CD4-positive, alpha-beta T cell (primary cell): ENCODE measurements at regions not wholly inside any gene's neighbourhood (a gene's known extent, or its start where the extent isn't known, plus 50 kb on each side); places are given as distances from the start of the nearest gene placed in this dataset.

Experiments
- ATAC-seq: fragments of 200-7000 bp; cut with Tn5 transposase; one replicate; pipeline ENCODE4 v1.10.0; 2022; ENCODE audit warnings: mild to moderate bottlenecking; ENCODE audit not compliant: poor library complexity
- CTCF ChIA-PET: fragments of 350-600 bp; sonication (Branson Sonifier 250); formaldehyde crosslinking; loops from one replicate; lab custom pipeline; 2021; ENCODE audit warnings: antibody characterized with exemption, inconsistent platforms; lab: Charles Lee
- POLR2A ChIA-PET: fragments of 350-600 bp; sonication (Branson Sonifier 250); formaldehyde crosslinking; loops from one replicate; lab custom pipeline; 2021; ENCODE audit warnings: antibody characterized with exemption, inconsistent platforms; lab: Charles Lee
- DNase-seq, 14 experiments: peaks; one replicate each; pipeline ENCODE4 v3.0.0-alpha.2; 2013 to 2020; ENCODE audit warnings: mixed read lengths in 2 of 14
- H3K27ac ChIP-seq, 2 donors: one replicate each; pipeline versions ENCODE4 v1.5.1 to v1.7.0; 2013; ENCODE audit warnings: low read length in 2 of 2, low read depth in 1 of 2, mild to moderate bottlenecking in 1 of 2
- H3K27me3 ChIP-seq, 2 experiments: 1 replicate in 1 of 2; 2 replicates in 1 of 2; pipeline versions ENCODE4 v1.6.1 to v1.7.0; 2013; ENCODE audit warnings: low read length in 2 of 2, control low read depth in 1 of 2, mild to moderate bottlenecking in 1 of 2, moderate library complexity in 1 of 2; ENCODE audit not compliant: insufficient read depth in 2 of 2, control insufficient read depth in 1 of 2
- H3K36me3 ChIP-seq: one replicate; pipeline ENCODE4 v1.6.1; 2013; ENCODE audit warnings: low read length, control low read depth; ENCODE audit not compliant: insufficient read depth
- H3K4me1 ChIP-seq: one replicate; pipeline ENCODE4 v1.6.1; 2013; ENCODE audit warnings: low read length, control low read depth; ENCODE audit not compliant: insufficient read depth
- H3K4me3 ChIP-seq: one replicate; pipeline ENCODE4 v1.5.1; 2013; ENCODE audit warnings: mild to moderate bottlenecking, low read length, moderate library complexity
- H3K9me3 ChIP-seq, 2 experiments: 1 replicate in 1 of 2; 2 replicates in 1 of 2; pipeline versions ENCODE4 v1.6.1 to v1.7.0; 2013; ENCODE audit warnings: low read length in 2 of 2, mild to moderate bottlenecking in 2 of 2, control low read depth in 1 of 2, moderate library complexity in 1 of 2; ENCODE audit not compliant: control insufficient read depth in 1 of 2, insufficient read depth in 1 of 2
- H3K27ac Mint-ChIP-seq: one replicate; pipeline ENCODE4 v1.8.0; 2020; ENCODE audit warnings: mixed read lengths
- H3K27me3 Mint-ChIP-seq: one replicate; pipeline ENCODE4 v1.8.0; 2021; ENCODE audit warnings: mixed read lengths
- H3K36me3 Mint-ChIP-seq: one replicate; pipeline ENCODE4 v1.8.0; 2021; ENCODE audit warnings: low read depth, mixed read lengths
- H3K4me1 Mint-ChIP-seq: one replicate; pipeline ENCODE4 v1.8.0; 2021; ENCODE audit warnings: low read depth, mixed read lengths
- H3K4me3 Mint-ChIP-seq: one replicate; pipeline ENCODE4 v1.8.0; 2020; ENCODE audit warnings: mild to moderate bottlenecking, mixed read lengths
- H3K9me3 Mint-ChIP-seq: one replicate; pipeline ENCODE4 v1.8.0; 2020; ENCODE audit warnings: mixed read lengths
- CTCF ChIP-seq: fragments of 200-600 bp; IDR thresholded peaks from one replicate; pipeline ENCODE4 v1.8.0; 2022; ENCODE audit warnings: antibody characterized with exemption, mild to moderate bottlenecking
- intact Hi-C, 2 experiments: fragments of 100-400 bp; cut with DNase I in 1 of 2; cut with micrococcal nuclease in 1 of 2; formaldehyde crosslinking; loops; one replicate each; pipeline versions ENCODE4 v1.15.1 to v1.9.0; 2023 to 2025; cut with DNase I, micrococcal nuclease

- Mint-ChIP-seq H3K4me3 (no peak overlapping the region), H3K27me3 (no peaks in the 10 kb centered on the region), H3K9me3 (no peaks in the 10 kb centered on the region), H3K36me3 (no peaks in the 10 kb centered on the region), H3K4me1 (no peaks in the 10 kb centered on the region), H3K27ac (no peak overlapping the region)
- peaks cover 0 to 19% of the 10 kb centered on the region in 2 experiments for H3K9me3 ChIP-seq
- H3K36me3 ChIP-seq = no peaks in the 10 kb centered on the region
- TF ChIP-seq CTCF = no peak
- ChIA-PET POLR2A (no interaction called here), CTCF (no interaction called here)
- no peak for DNase-seq
- H3K4me1 ChIP-seq = no peaks in the 10 kb centered on the region
- no peak for ATAC-seq
- no peaks in the 10 kb centered on the region for H3K27me3 ChIP-seq
- intact Hi-C loops = loop anchor here in 1 of 2 experiments (5.0 kb wide), 1 partner anchor 473 kb away; no protein-coding TSS in a partner anchor
- H3K27ac ChIP-seq = no peak overlapping the region
- no peak overlapping the region for H3K4me3 ChIP-seq
Observed at GRCh38 chr7:84450772-84451171, 256.2 kb upstream of the SEMA3A start.

- CTCF ChIA-PET = no interaction called here
- Mint-ChIP-seq H3K4me1 (no peaks in the 10 kb centered on the region), H3K27ac (no peak overlapping the region), H3K9me3 (no peaks in the 10 kb centered on the region), H3K36me3 (no peaks in the 10 kb centered on the region), H3K4me3 (no peak overlapping the region), H3K27me3 (no peaks in the 10 kb centered on the region)
- no peak overlapping the region for H3K4me3 ChIP-seq
- H3K27ac ChIP-seq = no peak overlapping the region
- peaks cover 0 to 20% of the 10 kb centered on the region in 2 experiments for H3K9me3 ChIP-seq
- H3K27me3 ChIP-seq = no peaks in the 10 kb centered on the region
- TF ChIP-seq CTCF = no peak
- no peaks in the 10 kb centered on the region for H3K36me3 ChIP-seq
- POLR2A ChIA-PET = no interaction called here
- intact Hi-C loops = no loop called here
- H3K4me1 ChIP-seq = no peaks in the 10 kb centered on the region
- DNase-seq = no peak
- no peak for ATAC-seq
Observed at GRCh38 chr7:84447636-84448293, 253.2 kb upstream of the SEMA3A start.

GRCh38 chr7:84446991-84447480, 252.4 kb upstream of the SEMA3A start:
- H3K4me1 Mint-ChIP-seq = no peaks in the 10 kb centered on the region
- Histone ChIP-seq H3K36me3 (no peaks in the 10 kb centered on the region), H3K27ac (no peak overlapping the region), H3K4me1 (no peaks in the 10 kb centered on the region), H3K9me3 (peaks cover 0 to 20% of the 10 kb centered on the region in 2 experiments), H3K27me3 (no peaks in the 10 kb centered on the region), H3K4me3 (no peak overlapping the region)
- ChIA-PET CTCF (no interaction called here), POLR2A (no interaction called here)
- no peak overlapping the region for H3K4me3 Mint-ChIP-seq
- DNase-seq = peak in 1 of 14 experiments; percentile 31
- no peak for TF ChIP-seq CTCF
- intact Hi-C loops = no loop called here
- H3K36me3 Mint-ChIP-seq = no peaks in the 10 kb centered on the region
- no peak for ATAC-seq
- no peak overlapping the region for H3K27ac Mint-ChIP-seq
- no peaks in the 10 kb centered on the region for H3K27me3 Mint-ChIP-seq
- no peaks in the 10 kb centered on the region for H3K9me3 Mint-ChIP-seq
